AG04449 (cell line): ENCODE measurements at regions not wholly inside any gene's neighbourhood (a gene's known extent, or its start where the extent isn't known, plus 50 kb on each side); places are given as distances from the start of the nearest gene placed in this dataset.

Experiments used
- CTCF ChIA-PET: fragments of 350-600 bp; formaldehyde crosslinking; extraction: SDS; loops from one replicate; lab custom pipeline; 2021; ENCODE audit warnings: antibody characterized with exemption; lab: Yijun Ruan, JAX
- POLR2A ChIA-PET: fragments of 400-600, 350-600 bp; formaldehyde crosslinking; extraction: SDS; loops from one replicate; lab custom pipeline; 2020; ENCODE audit warnings: antibody characterized with exemption, inconsistent platforms; lab: Yijun Ruan, JAX
- DNase-seq: peaks from one replicate; pipeline ENCODE4 v3.0.0-alpha.2; 2010; ENCODE audit warnings: low read depth, low spot score
- H3K4me3 ChIP-seq: 2 replicates; pipeline ENCODE4 v1.5.1; 2011; ENCODE audit warnings: low read depth, mild to moderate bottlenecking, control low read depth, low read length
- TF ChIP-seq, protein P1 (sequence below): IDR thresholded peaks from one replicate; pipeline ENCODE4 v1.5.1; 2011; ENCODE audit warnings: mild to moderate bottlenecking, moderate library complexity, low read length, control low read depth, inconsistent platforms; ENCODE audit not compliant: insufficient read depth; ENCODE audit errors: missing control alignments

- H3K4me3 ChIP-seq, result no peak overlapping the region
- no peak for DNase-seq
- TF ChIP-seq, protein P1, sequence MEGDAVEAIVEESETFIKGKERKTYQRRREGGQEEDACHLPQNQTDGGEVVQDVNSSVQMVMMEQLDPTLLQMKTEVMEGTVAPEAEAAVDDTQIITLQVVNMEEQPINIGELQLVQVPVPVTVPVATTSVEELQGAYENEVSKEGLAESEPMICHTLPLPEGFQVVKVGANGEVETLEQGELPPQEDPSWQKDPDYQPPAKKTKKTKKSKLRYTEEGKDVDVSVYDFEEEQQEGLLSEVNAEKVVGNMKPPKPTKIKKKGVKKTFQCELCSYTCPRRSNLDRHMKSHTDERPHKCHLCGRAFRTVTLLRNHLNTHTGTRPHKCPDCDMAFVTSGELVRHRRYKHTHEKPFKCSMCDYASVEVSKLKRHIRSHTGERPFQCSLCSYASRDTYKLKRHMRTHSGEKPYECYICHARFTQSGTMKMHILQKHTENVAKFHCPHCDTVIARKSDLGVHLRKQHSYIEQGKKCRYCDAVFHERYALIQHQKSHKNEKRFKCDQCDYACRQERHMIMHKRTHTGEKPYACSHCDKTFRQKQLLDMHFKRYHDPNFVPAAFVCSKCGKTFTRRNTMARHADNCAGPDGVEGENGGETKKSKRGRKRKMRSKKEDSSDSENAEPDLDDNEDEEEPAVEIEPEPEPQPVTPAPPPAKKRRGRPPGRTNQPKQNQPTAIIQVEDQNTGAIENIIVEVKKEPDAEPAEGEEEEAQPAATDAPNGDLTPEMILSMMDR, result no peak
- ChIA-PET POLR2A (no interaction called here), CTCF (interaction anchor here (1.0 to 1.5 kb wide), 3 partner anchors 11 to 28 kb away, joined by 3 to 5 read pairs (median 5); no protein-coding TSS in a partner anchor)
These were observed 753.3 kb downstream of the OLFM4 start for GRCh38 chr13:53781941-53782340.

DNA sequence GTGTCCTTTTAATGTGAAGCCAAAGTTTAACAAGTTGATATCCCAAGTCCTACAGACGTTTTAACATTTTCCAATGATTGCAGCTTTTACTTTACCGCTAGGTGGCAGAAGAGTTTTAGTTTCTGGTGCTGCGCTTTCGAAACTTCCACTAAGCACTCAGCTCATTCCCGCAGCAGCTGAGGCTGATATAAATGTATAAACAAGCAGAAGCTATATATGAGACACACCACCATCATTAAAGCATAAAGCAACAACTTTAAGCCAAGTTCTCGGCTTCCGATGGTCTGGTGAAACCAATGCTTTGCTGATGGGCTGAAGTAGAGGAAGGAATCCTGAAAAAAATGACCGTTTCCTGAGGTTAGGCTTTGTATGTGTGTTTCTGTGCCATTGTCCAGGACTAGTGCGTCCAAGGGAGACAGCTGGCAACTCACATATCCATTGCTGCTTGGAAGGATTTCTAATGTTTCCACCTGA, 753.9 kb downstream of the OLFM4 start:
- TF ChIP-seq, protein P1, result peak; percentile 40
- no peak overlapping the region for H3K4me3 ChIP-seq
- ChIA-PET CTCF (interaction anchor here (0.8 to 1.5 kb wide), 4 partner anchors 10 to 29 kb away, joined by 3 to 5 read pairs (median 4); no protein-coding TSS in a partner anchor), POLR2A (no interaction called here)
- no peak for DNase-seq

- ChIA-PET CTCF (interaction anchor here (1.5 kb wide), 1 partner anchor 30 kb away, joined by 5 read pairs; no protein-coding TSS in a partner anchor), POLR2A (no interaction called here)
- TF ChIP-seq, protein P1, result no peak
- no peak for DNase-seq
- no peak overlapping the region for H3K4me3 ChIP-seq
These were observed 754.9 kb downstream of the OLFM4 start for GRCh38 chr13:53783471-53783870.

GRCh38 chr13:53788286-53788685, 759.7 kb downstream of the OLFM4 start:
- DNase-seq, result no peak
- ChIA-PET POLR2A (no interaction called here), CTCF (interaction anchor here (0.5 kb wide), 1 partner anchor 1147 kb away, joined by 3 read pairs; no protein-coding TSS in a partner anchor)
- H3K4me3 ChIP-seq, result no peak overlapping the region
- TF ChIP-seq, protein P1, result no peak

DNA sequence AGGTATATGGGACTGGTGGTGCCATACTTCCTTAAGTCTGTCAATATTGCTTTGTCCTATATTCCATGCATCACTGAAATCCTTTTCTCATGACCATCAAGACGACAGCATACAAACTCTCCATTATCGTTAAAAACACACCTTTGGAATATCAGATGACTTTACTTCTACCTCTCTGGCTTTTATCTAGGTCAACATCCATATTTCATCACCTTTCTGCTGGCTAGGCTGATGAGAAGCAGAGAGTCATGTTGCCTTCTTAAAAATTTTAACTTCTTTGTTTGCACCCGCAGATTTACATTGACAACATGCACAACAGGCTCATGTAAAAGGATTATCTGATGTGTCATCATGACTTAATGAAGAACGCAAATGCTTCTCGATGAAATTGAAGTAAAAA, 771.4 kb downstream of the OLFM4 start:
- no peak for DNase-seq

GRCh38 chr13:53807251-53807834, 778.7 kb downstream of the OLFM4 start:
- TF ChIP-seq, protein P1, result no peak
- H3K4me3 ChIP-seq, result no peak overlapping the region
- POLR2A ChIA-PET, result no interaction called here
- DNase-seq, result no peak
- CTCF ChIA-PET, result no interaction called here

More for the DNA sequence above, 771.4 kb downstream of the OLFM4 start:
- ChIA-PET POLR2A (no interaction called here), CTCF (interaction anchor here (1.0 kb wide), 1 partner anchor 18 kb away, joined by 5 read pairs; no protein-coding TSS in a partner anchor)
- no peak overlapping the region for H3K4me3 ChIP-seq
- TF ChIP-seq, protein P1, result no peak
